Mucosa of rectum (tissue), 2 donors: ENCODE measurements at regions not wholly inside any gene's neighbourhood (a gene's known extent, or its start where the extent isn't known, plus 50 kb on each side); places are given as distances from the start of the nearest gene placed in this dataset.

Experiments
- H3K27ac ChIP-seq, 2 donors: one replicate each; pipeline ENCODE4 v1.7.0; 2013; ENCODE audit warnings: inconsistent platforms in 2 of 2, low read depth in 2 of 2, low read length in 2 of 2
- H3K27me3 ChIP-seq, 2 donors: one replicate each; pipeline ENCODE4 v1.7.0; 2013; ENCODE audit warnings: low read length in 2 of 2; ENCODE audit not compliant: control insufficient read depth in 2 of 2, insufficient read depth in 2 of 2
- H3K36me3 ChIP-seq, 2 donors: one replicate each; pipeline ENCODE4 v1.7.0; 2013; ENCODE audit warnings: low read length in 2 of 2; ENCODE audit not compliant: control insufficient read depth in 2 of 2, insufficient read depth in 2 of 2
- H3K4me1 ChIP-seq, 2 donors: one replicate each; pipeline ENCODE4 v1.7.0; 2013; ENCODE audit warnings: low read length in 2 of 2, mild to moderate bottlenecking in 1 of 2; ENCODE audit not compliant: control insufficient read depth in 2 of 2, insufficient read depth in 2 of 2
- H3K4me3 ChIP-seq, 2 donors: one replicate each; pipeline ENCODE4 v1.7.0; 2013; ENCODE audit warnings: low read length in 2 of 2
- H3K9ac ChIP-seq, 2 donors: one replicate each; pipeline ENCODE4 v1.7.0; 2013; ENCODE audit warnings: low read length in 2 of 2, low read depth in 1 of 2, mild to moderate bottlenecking in 1 of 2
- H3K9me3 ChIP-seq, 2 donors: one replicate each; pipeline ENCODE4 v1.7.0; 2013; ENCODE audit warnings: low read length in 2 of 2; ENCODE audit not compliant: control insufficient read depth in 2 of 2
- donor health status: healthy.
- donor health status: Normal muscosa, but diverticular disease.

DNA sequence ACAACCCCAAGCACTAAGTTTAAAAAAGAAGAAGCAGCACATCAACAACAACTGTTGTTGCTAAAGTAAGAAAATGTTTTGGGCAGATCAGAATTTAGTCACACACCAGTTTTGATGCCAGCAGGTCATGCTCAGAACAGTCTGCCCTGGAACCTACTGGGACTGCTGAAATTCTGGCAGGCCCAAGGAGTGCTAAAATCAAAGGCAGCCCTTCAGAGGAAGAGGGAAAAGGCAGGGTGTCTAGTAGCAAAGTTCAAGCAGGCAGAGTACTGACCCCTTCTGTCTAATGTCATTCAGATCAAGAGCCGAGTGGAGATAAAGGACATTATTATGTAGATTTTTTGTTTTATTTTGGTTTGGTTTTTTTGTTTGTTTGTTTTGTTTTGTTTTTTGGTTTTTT is 96.6 kb upstream of the LOC128125822 start:
- peaks cover 0 to 3% of the 10 kb centered on the region in 2 donors for H3K4me1 ChIP-seq
- no peaks in the 10 kb centered on the region for H3K27me3 ChIP-seq
- H3K9me3 ChIP-seq: no peaks in the 10 kb centered on the region
- no peaks in the 10 kb centered on the region for H3K36me3 ChIP-seq
- H3K9ac ChIP-seq: no peak overlapping the region
- H3K4me3 ChIP-seq: no peak overlapping the region
- H3K27ac ChIP-seq: no peak overlapping the region

DNA sequence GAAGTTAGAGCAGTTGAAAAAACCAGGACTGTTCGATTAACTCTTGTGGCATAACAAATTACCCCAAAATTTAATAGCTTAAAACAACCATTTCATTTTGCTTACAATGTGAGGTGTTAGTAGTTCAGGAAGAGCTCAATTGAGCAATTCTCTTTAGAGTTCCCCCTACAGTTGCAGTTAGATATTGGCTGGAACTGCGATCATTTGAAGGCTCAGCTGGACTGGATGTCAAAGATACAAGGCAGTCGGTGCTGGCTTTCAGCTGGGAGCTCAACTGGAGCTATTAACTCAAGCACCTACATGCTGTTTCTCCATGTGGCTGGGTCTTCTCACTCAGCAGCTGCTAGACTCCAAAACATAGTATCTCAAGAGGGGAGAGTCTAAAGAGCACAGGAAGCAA is 96.0 kb upstream of the LOC128125822 start:
- Histone ChIP-seq H3K27me3 (no peaks in the 10 kb centered on the region), H3K4me3 (no peak overlapping the region), H3K9me3 (no peaks in the 10 kb centered on the region), H3K27ac (no peak overlapping the region), H3K4me1 (peaks cover 0 to 3% of the 10 kb centered on the region in 2 donors), H3K9ac (no peak overlapping the region), H3K36me3 (no peaks in the 10 kb centered on the region)

DNA sequence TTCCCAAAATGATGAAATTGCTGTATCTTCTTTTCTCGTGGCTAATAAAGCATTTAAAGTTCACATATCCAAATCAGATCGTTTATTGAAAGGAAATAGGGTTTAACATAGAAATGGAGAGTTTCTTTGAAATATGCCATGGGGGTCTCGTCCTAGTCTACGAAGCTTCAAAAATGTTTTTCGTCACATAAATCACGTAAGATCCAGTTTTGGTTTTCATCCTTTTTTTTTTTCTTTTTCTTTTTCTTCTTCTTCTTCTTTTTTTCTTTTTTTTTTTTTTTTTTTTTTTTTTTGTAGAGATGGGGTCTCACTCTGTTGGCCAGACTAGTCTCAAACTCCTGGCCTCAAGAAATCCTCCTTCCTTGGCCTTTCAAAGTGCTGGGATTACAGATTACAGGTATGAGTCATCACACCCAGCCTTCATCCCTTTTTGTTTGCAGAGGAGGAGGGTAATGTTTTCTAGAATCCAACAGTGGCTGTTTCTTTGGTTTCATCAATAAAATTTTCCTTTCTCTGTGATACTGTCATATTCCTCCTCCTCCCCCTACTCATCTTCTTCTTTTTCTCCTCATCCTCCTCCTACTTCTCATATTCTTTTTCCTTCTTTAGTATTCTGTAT is 94.7 kb upstream of the LOC128125822 start:
- Histone ChIP-seq H3K27ac (no peak overlapping the region), H3K4me1 (peaks cover 0 to 3% of the 10 kb centered on the region in 2 donors), H3K9me3 (no peaks in the 10 kb centered on the region), H3K9ac (no peak overlapping the region), H3K4me3 (no peak overlapping the region), H3K27me3 (no peaks in the 10 kb centered on the region), H3K36me3 (no peaks in the 10 kb centered on the region)

DNA sequence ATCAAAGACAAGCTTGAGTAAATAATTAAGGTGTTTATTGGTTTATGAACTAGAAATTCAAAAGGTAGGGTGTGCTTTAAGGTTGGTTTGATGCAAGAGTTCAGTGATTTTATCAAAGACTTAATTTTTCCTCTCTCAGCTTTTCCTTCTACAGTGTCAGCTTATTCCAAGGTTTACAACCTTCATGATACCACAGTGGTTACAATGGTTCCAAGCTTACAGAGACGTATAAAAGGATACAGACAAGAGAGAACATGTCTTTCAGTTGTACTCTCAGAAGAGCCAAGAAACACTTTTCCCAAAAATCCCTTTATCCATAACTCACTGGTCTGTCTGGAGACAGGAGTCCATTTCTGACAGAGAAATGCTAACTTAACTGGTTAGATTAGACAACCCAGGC is 93.5 kb upstream of the LOC128125822 start:
- peaks cover 0 to 3% of the 10 kb centered on the region in 2 donors for H3K4me1 ChIP-seq
- H3K9ac ChIP-seq: no peak overlapping the region
- H3K27ac ChIP-seq: no peak overlapping the region
- H3K27me3 ChIP-seq: no peaks in the 10 kb centered on the region
- no peak overlapping the region for H3K4me3 ChIP-seq
- H3K9me3 ChIP-seq: no peaks in the 10 kb centered on the region
- H3K36me3 ChIP-seq: no peaks in the 10 kb centered on the region

DNA sequence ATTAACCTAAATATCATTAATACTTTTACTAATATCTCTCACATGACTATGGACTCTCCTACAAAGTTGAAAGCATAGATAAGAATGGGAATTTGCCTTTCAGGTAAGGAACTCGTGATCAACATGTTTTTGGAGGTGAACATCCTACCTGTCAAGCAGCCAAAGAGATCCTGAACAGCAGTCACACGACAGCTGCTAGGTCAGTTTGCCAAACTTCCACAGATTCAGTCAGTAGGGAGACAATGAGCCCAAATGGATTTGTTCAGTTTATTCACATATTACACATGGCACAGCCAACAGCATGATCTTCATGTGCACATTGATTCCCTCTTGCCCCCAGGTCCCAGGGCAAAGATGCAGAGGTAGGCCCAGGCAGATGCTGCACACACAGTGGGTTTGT is 86.1 kb upstream of the LOC128125822 start:
- Histone ChIP-seq H3K27me3 (no peaks in the 10 kb centered on the region), H3K9ac (no peak overlapping the region), H3K9me3 (no peaks in the 10 kb centered on the region), H3K4me1 (peaks cover 4 to 11% of the 10 kb centered on the region in 2 donors), H3K27ac (no peak overlapping the region), H3K4me3 (no peak overlapping the region), H3K36me3 (no peaks in the 10 kb centered on the region)

DNA sequence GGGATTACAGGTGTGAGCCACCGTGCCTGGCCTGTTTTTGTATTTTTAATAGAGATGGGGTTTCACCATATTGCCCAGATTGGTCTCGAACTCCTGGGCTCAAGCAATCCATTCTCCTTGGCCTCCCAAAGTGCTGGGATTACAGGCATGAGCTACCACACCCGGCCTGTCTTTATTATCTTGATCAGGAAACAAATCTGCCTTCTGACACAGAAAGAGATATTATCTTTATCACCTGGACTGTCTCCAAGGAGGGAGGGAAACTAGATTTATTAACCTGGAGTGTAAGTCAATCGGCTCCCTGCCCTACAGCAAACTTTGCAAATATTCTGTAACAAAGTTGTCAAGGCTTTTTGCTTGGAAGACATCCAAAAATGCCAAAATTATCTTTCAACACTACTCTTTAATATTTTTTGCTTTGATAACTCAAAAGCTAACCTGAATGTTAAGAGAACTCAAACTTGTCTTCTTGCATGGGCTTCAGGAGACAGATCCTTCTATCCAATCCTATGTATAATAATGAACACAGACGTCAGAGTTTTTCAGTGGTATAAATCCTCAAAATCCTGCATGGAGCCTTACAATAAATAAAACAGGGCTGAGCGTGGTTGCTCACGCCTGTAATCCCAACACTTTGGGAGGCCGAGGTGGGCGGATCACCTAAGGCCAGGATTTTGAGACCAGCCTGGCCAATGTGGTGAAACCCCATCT is 85.0 kb upstream of the LOC128125822 start:
- Histone ChIP-seq H3K27me3 (no peaks in the 10 kb centered on the region), H3K9ac (no peak overlapping the region), H3K9me3 (no peaks in the 10 kb centered on the region), H3K27ac (peak overlapping the region; percentile 45 to 67), H3K4me1 (peaks cover 6 to 11% of the 10 kb centered on the region in 2 donors), H3K4me3 (no peak overlapping the region), H3K36me3 (no peaks in the 10 kb centered on the region)

DNA sequence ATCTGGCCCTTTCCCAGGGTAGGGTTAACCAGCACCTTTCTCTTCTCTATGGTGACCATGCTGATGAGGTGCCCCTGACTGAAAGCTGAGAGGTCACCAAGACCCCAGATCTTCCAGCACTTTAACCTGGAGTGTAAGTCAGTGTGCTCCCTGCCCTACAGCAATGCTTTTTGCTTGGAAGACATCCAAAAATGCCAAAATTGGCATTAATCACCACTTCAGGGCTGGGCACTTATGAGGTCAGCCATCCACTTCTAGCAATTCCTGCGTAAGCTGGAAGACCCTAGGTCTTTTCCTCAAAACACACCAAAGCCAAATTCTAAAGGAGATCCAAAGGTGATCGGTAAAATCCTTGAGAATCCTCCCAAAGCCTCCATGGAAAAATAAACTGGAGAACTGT is 81.2 kb upstream of the LOC128125822 start:
- H3K27me3 ChIP-seq: no peaks in the 10 kb centered on the region
- no peak overlapping the region for H3K9ac ChIP-seq
- H3K9me3 ChIP-seq: no peaks in the 10 kb centered on the region
- no peak overlapping the region for H3K4me3 ChIP-seq
- no peak overlapping the region for H3K27ac ChIP-seq
- H3K36me3 ChIP-seq: no peaks in the 10 kb centered on the region
- H3K4me1 ChIP-seq: peaks cover 8 to 16% of the 10 kb centered on the region in 2 donors

DNA sequence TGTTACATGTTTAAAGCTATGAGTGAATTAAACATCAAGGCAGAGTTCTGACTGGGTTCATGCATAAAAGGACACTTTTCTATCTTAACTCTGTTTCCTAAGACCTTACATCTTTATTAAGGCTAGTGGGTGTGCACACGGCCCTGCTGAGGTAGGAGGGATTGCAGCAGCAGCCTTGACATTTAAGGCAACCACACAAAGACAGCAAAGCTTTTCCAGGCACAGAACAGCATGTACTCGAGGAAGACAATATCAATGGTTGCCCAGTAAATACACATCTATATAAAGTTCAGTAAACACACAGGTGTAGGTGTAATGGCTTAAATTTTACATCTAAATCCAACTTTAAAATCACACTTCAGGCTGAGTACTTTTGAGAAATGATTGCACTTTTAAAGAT is 79.8 kb upstream of the LOC128125822 start:
- H3K9ac ChIP-seq: no peak overlapping the region
- no peak overlapping the region for H3K4me3 ChIP-seq
- H3K9me3 ChIP-seq: no peaks in the 10 kb centered on the region
- H3K27me3 ChIP-seq: no peaks in the 10 kb centered on the region
- no peaks in the 10 kb centered on the region for H3K36me3 ChIP-seq
- peak overlapping the region; percentile 11 to 64 for H3K27ac ChIP-seq
- H3K4me1 ChIP-seq: peaks cover 10 to 18% of the 10 kb centered on the region in 2 donors

DNA sequence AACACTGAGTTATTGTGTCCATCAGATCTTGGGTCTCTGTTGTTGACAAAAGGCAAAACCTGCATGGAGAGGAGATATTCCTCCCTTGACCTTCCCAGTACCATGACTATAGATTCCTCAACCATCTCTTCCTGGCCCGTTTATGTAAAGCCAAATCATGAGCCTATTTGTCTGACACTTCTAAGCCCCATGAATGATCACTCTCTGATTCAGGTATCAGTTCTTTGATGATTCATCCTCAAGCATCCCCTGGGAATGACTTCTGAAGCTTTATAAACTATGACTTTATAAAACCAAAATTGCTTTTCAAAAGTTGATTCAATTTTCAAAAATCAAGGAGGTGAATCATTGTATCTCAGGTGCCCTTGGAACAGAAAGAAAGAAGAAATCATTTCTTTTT is 78.7 kb upstream of the LOC128125822 start:
- H3K9me3 ChIP-seq: no peaks in the 10 kb centered on the region
- H3K9ac ChIP-seq: no peak overlapping the region
- no peaks in the 10 kb centered on the region for H3K27me3 ChIP-seq
- no peaks in the 10 kb centered on the region for H3K36me3 ChIP-seq
- no peak overlapping the region for H3K4me3 ChIP-seq
- peaks cover 6 to 9% of the 10 kb centered on the region in 2 donors for H3K4me1 ChIP-seq
- peak overlapping the region in 1 of 2 donors; percentile 64 for H3K27ac ChIP-seq

DNA sequence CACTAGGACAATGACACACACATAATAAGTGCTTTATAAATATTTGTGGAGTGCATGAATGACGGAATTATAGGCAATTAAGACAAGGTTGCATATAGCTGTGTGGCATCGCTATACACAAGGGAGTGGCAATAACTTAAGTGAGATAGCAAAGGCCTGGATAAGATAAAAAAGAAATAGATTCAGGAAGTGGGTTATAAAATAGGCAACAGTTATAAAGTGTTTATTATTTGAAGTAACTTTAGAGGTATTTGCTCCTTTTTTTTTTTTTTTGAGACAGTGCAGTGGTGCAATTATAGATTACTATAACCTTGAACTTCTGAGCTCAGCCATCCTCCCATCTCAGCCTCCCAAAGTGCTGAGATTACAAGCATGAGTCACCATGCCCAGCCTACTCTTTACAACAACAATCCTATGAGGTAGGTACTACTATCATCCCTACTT is 75.9 kb upstream of the LOC128125822 start:
- no peak overlapping the region for H3K4me3 ChIP-seq
- no peaks in the 10 kb centered on the region for H3K9me3 ChIP-seq
- peak overlapping the region; percentile 24 to 65 for H3K27ac ChIP-seq
- H3K9ac ChIP-seq: no peak overlapping the region
- no peaks in the 10 kb centered on the region for H3K36me3 ChIP-seq
- no peaks in the 10 kb centered on the region for H3K27me3 ChIP-seq
- peaks cover 7 to 20% of the 10 kb centered on the region in 2 donors for H3K4me1 ChIP-seq
